ENCODE measurements at regions not wholly inside any gene's neighbourhood (a gene's known extent, or its start where the extent isn't known, plus 50 kb on each side); places are given as distances from the start of the nearest gene placed in this dataset.
A peak's percentile ranks its signal among the peaks of the same experiment; 100 is the strongest.
"Not testable (repeated sequence)": the region's sequence is repeated elsewhere in the genome, so short reads cannot be mapped to it uniquely, and the experiment has no call there.

DNA sequence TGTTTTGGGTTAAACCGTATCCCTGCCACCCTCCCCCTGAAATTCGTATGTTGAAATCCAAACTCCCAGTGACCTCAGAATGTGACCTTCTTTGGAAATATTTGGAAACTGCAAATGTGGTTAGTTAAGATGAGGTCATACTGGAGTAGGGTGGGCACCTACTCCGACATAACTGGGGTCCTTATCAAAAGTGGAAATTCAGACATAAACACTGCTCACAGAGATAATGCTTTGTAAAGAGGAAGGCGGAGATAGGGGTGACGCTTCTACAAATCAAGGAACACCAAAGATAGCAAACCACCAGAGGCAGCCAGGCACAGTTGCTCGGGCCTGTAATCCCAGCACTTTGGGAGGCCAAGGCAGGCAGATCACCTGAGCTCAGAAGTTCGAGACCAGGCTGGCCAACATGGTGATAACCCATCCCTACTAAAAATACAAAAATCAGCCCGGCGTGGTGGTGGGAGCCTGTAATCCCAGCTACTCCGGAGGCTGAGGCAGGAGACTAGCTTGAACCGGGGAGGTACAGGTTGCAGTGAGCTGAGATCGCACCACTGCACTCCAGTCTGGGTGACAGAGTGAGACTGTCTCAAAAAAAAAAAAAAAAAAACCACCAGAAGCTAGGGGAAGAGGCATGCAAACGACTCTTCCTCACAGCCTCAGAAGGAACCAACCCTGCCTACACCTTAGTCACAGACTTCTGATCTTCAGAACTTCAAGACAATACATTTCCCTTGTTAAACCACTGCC lies 51.1 kb upstream of the CHD2 start:
- peak; percentile 58 for DNase-seq (ENCODE audit: low spot score)
- in situ Hi-C loops (cut with MboI; ENCODE audit: low pct_unique_long_range_greater_than_20kb, low sequenced_read_pairs, unreplicated experiment), result no loop called here
- TF ChIP-seq CTCF (IDR thresholded peaks at IDR 0.05; ENCODE audit: extremely low read depth, insufficient read depth, missing control alignments), result no peak

DNA sequence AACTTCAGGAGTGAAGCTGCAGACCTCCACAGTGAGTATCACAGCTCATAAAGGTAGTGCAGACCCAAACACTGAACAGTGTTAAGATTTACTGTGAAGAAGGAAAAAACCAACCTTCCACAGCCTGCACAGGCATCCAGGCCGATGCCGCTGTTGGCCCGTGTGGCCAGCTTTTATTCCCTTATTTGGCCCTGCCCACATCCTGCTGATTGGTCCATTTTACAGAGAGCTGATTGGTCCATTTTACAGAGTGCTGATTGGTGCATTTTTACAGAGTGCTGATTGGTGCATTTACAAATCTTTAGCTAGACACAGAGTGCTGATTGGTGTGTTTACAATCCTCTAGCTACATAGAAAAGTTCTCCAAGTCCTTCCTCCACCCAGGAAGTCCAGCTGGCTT lies 49.9 kb upstream of the CHD2 start:
- DNase-seq (ENCODE audit: low spot score); in situ Hi-C loops (cut with MboI; ENCODE audit: low pct_unique_long_range_greater_than_20kb, low sequenced_read_pairs, unreplicated experiment): not testable (repeated sequence)
